ENCODE measurements at regions not wholly inside any gene's neighbourhood (a gene's known extent, or its start where the extent isn't known, plus 50 kb on each side); places are given as distances from the start of the nearest gene placed in this dataset.
A peak's percentile ranks its signal among the peaks of the same experiment; 100 is the strongest.

- H3K4me1 ChIP-seq (replicated peaks; ENCODE audit: insufficient read depth) = peaks cover 12% of the 10 kb centered on the region
- H3K4me2 ChIP-seq = no peak overlapping the region
- H3F3A ChIP-seq (ENCODE audit: insufficient read depth, low read depth) = peaks cover 26% of the 10 kb centered on the region; the same call in 1 of the 2 replicates
- ChIA-PET CTCF (no interaction called here), POLR2A (ENCODE audit: unreplicated experiment) (no interaction called here)
- H3K27me3 ChIP-seq (ENCODE audit: insufficient read depth, low read depth) = no peaks in the 10 kb centered on the region
- TF ChIP-seq CTCF (conservative IDR thresholded peaks at IDR 0.05) = 0 out of 2 replicates have a peak, but pooled peaks have one; percentile 17
- no peak for TF ChIP-seq EZH2 (IDR thresholded peaks at IDR 0.05; ENCODE audit: low read depth)
- H2AFZ ChIP-seq = no peak overlapping the region
- H3K36me3 ChIP-seq (ENCODE audit: low read depth) = no peaks in the 10 kb centered on the region
- DNase-seq = peak in 1 of 2 experiments; percentile 4
- H3K9me3 ChIP-seq (ENCODE audit: insufficient read depth, low read depth) = no peaks in the 10 kb centered on the region
- no peaks in the 10 kb centered on the region for H3K79me2 ChIP-seq (ENCODE audit: low read depth)
- H3K4me3 ChIP-seq = no peak overlapping the region
- intact Hi-C loops (cut with micrococcal nuclease; ENCODE audit: unreplicated experiment) = no loop called here
- H4K20me1 ChIP-seq (ENCODE audit: insufficient read depth) = no peaks in the 10 kb centered on the region
- no TSS peak for BruUV-seq (replicated peaks)
- no peak overlapping the region for H3K27ac ChIP-seq
- no peaks in the 10 kb centered on the region for H3K9me2 ChIP-seq (ENCODE audit: insufficient read depth)
Observed at GRCh38 chr11:69208190-69209037, 52.7 kb downstream of the SMIM38 start.

GRCh38 chr11:69209038-69209350 lies 53.3 kb downstream of the SMIM38 start:
- no peak for TF ChIP-seq CTCF (conservative IDR thresholded peaks at IDR 0.05)
- no peak for TF ChIP-seq EZH2 (IDR thresholded peaks at IDR 0.05; ENCODE audit: low read depth)

GRCh38 chr11:69209421-69210309 lies 53.9 kb downstream of the SMIM38 start:
- intact Hi-C loops (cut with micrococcal nuclease; ENCODE audit: unreplicated experiment) = no loop called here
- no TSS peak for BruUV-seq (replicated peaks)
- ChIA-PET CTCF (no interaction called here), POLR2A (ENCODE audit: unreplicated experiment) (interaction anchor here (0.6 kb wide), 1 partner anchor 107 kb away, joined by 6 read pairs; no protein-coding TSS in a partner anchor)
- Histone ChIP-seq H4K20me1 (ENCODE audit: insufficient read depth) (no peaks in the 10 kb centered on the region), H3K27ac (no peak overlapping the region), H3K36me3 (ENCODE audit: low read depth) (no peaks in the 10 kb centered on the region), H3K27me3 (ENCODE audit: insufficient read depth, low read depth) (no peaks in the 10 kb centered on the region), H3K4me3 (no peak overlapping the region), H3K4me1 (replicated peaks; ENCODE audit: insufficient read depth) (peaks cover 12% of the 10 kb centered on the region), H3F3A (ENCODE audit: insufficient read depth, low read depth) (peaks cover 26% of the 10 kb centered on the region; the same call in 1 of the 2 replicates), H3K4me2 (peak overlapping the region; percentile 14), H2AFZ (no peak overlapping the region), H3K9me2 (ENCODE audit: insufficient read depth) (no peaks in the 10 kb centered on the region), H3K9me3 (ENCODE audit: insufficient read depth, low read depth) (no peaks in the 10 kb centered on the region), H3K79me2 (ENCODE audit: low read depth) (no peaks in the 10 kb centered on the region)
- no peak for TF ChIP-seq CTCF (conservative IDR thresholded peaks at IDR 0.05)
- TF ChIP-seq EZH2 (IDR thresholded peaks at IDR 0.05; ENCODE audit: low read depth) = no peak
- peak in 1 of 2 experiments; percentile 32 for DNase-seq

More at GRCh38 chr11:69209038-69209350, 53.3 kb downstream of the SMIM38 start:
- H3K4me1 ChIP-seq (replicated peaks; ENCODE audit: insufficient read depth) = peaks cover 12% of the 10 kb centered on the region
- H3K9me3 ChIP-seq (ENCODE audit: insufficient read depth, low read depth) = no peaks in the 10 kb centered on the region
- H3K36me3 ChIP-seq (ENCODE audit: low read depth) = no peaks in the 10 kb centered on the region
- H3K27me3 ChIP-seq (ENCODE audit: insufficient read depth, low read depth) = no peaks in the 10 kb centered on the region
- H3K79me2 ChIP-seq (ENCODE audit: low read depth) = no peaks in the 10 kb centered on the region
- no TSS peak for BruUV-seq (replicated peaks)
- no peak for DNase-seq
- POLR2A ChIA-PET (ENCODE audit: unreplicated experiment) = no interaction called here
- peaks cover 26% of the 10 kb centered on the region; the same call in 1 of the 2 replicates for H3F3A ChIP-seq (ENCODE audit: insufficient read depth, low read depth)
- CTCF ChIA-PET = no interaction called here
- no peak overlapping the region for H3K4me2 ChIP-seq
- H3K4me3 ChIP-seq = no peak overlapping the region
- intact Hi-C loops (cut with micrococcal nuclease; ENCODE audit: unreplicated experiment) = no loop called here
- H3K27ac ChIP-seq = no peak overlapping the region
- no peak overlapping the region for H2AFZ ChIP-seq
- no peaks in the 10 kb centered on the region for H3K9me2 ChIP-seq (ENCODE audit: insufficient read depth)
- no peaks in the 10 kb centered on the region for H4K20me1 ChIP-seq (ENCODE audit: insufficient read depth)
